ENCODE measurements at regions not wholly inside any gene's neighbourhood (a gene's known extent, or its start where the extent isn't known, plus 50 kb on each side); places are given as distances from the start of the nearest gene placed in this dataset.

- Histone ChIP-seq H3K79me2 (ENCODE audit: control insufficient read depth, insufficient read depth, low read length) (no peaks in the 10 kb centered on the region), H3K27me3 (replicated peaks in 1 of 4; ENCODE audit: control extremely low read depth in 1 of 4, control insufficient read depth in 3 of 4, insufficient read depth in 4 of 4, low read length in 3 of 4) (no peaks in the 10 kb centered on the region), H3K4me3 (ENCODE audit: control extremely low read depth in 1 of 5, extremely low read depth in 1 of 5, insufficient read depth in 1 of 5, low read depth in 2 of 5, low read length in 4 of 5) (no peak overlapping the region), H3K36me3 (replicated peaks in 1 of 2; ENCODE audit: control extremely low read depth in 1 of 2, control insufficient read depth in 1 of 2, extremely low read depth in 1 of 2, insufficient read depth in 2 of 2, low read length in 1 of 2) (no peaks in the 10 kb centered on the region), H3K9me3 (ENCODE audit: control extremely low read depth in 1 of 3, control insufficient read depth in 2 of 3, insufficient read depth in 1 of 3, low read length in 2 of 3) (peaks cover 0 to 1% (median 0%) of the 10 kb centered on the region in 3 donors), H4K20me1 (ENCODE audit: control insufficient read depth, insufficient read depth, low read length, poor library complexity, severe bottlenecking) (no peaks in the 10 kb centered on the region), H3K9ac (ENCODE audit: low read length) (no peak overlapping the region), H3K4me1 (ENCODE audit: control insufficient read depth in 2 of 2, insufficient read depth in 2 of 2, low read length in 2 of 2) (no peaks in the 10 kb centered on the region), H2AFZ (ENCODE audit: insufficient read depth, low read depth, low read length, poor library complexity, severe bottlenecking) (no peak overlapping the region), H3K4me2 (replicated peaks; ENCODE audit: low read depth, low read length, poor library complexity, severe bottlenecking) (no peak overlapping the region), H3K27ac (ENCODE audit: low read length in 2 of 2) (no peak overlapping the region)
- no CpG with 5 or more reads among the region's 1 CpG for WGBS (ENCODE audit: insufficient coverage)
- DNase-seq, result no peak
- Mint-ChIP-seq H3K4me1 (no peaks in the 10 kb centered on the region), H3K4me3 (no peak overlapping the region), H3K27ac (no peak overlapping the region), H3K9me3 (ENCODE audit: insufficient read depth) (peaks cover 2% of the 10 kb centered on the region), H3K27me3 (no peaks in the 10 kb centered on the region)
- intact Hi-C loops (cut with micrococcal nuclease), result no loop called here
- ChIA-PET CTCF (no interaction called here), POLR2A (no interaction called here)
- no peak for ATAC-seq (ENCODE audit: low read depth)
- TF ChIP-seq, protein P1, sequence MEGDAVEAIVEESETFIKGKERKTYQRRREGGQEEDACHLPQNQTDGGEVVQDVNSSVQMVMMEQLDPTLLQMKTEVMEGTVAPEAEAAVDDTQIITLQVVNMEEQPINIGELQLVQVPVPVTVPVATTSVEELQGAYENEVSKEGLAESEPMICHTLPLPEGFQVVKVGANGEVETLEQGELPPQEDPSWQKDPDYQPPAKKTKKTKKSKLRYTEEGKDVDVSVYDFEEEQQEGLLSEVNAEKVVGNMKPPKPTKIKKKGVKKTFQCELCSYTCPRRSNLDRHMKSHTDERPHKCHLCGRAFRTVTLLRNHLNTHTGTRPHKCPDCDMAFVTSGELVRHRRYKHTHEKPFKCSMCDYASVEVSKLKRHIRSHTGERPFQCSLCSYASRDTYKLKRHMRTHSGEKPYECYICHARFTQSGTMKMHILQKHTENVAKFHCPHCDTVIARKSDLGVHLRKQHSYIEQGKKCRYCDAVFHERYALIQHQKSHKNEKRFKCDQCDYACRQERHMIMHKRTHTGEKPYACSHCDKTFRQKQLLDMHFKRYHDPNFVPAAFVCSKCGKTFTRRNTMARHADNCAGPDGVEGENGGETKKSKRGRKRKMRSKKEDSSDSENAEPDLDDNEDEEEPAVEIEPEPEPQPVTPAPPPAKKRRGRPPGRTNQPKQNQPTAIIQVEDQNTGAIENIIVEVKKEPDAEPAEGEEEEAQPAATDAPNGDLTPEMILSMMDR (IDR thresholded peaks at IDR 0.05), result no peak
Measured at GRCh38 chr13:37950016-37950415, 80.4 kb upstream of the TRPC4 start.

- Histone ChIP-seq H3K4me2 (replicated peaks; ENCODE audit: low read depth, low read length, poor library complexity, severe bottlenecking) (no peak overlapping the region), H4K20me1 (ENCODE audit: control insufficient read depth, insufficient read depth, low read length, poor library complexity, severe bottlenecking) (no peaks in the 10 kb centered on the region), H3K4me1 (ENCODE audit: control insufficient read depth in 2 of 2, insufficient read depth in 2 of 2, low read length in 2 of 2) (no peaks in the 10 kb centered on the region), H3K4me3 (ENCODE audit: control extremely low read depth in 1 of 5, extremely low read depth in 1 of 5, insufficient read depth in 1 of 5, low read depth in 2 of 5, low read length in 4 of 5) (no peak overlapping the region), H3K9me3 (ENCODE audit: control extremely low read depth in 1 of 3, control insufficient read depth in 2 of 3, insufficient read depth in 1 of 3, low read length in 2 of 3) (peaks cover 0 to 1% (median 0%) of the 10 kb centered on the region in 3 donors), H3K9ac (ENCODE audit: low read length) (no peak overlapping the region), H3K27me3 (replicated peaks in 1 of 4; ENCODE audit: control extremely low read depth in 1 of 4, control insufficient read depth in 3 of 4, insufficient read depth in 4 of 4, low read length in 3 of 4) (no peaks in the 10 kb centered on the region), H3K36me3 (replicated peaks in 1 of 2; ENCODE audit: control extremely low read depth in 1 of 2, control insufficient read depth in 1 of 2, extremely low read depth in 1 of 2, insufficient read depth in 2 of 2, low read length in 1 of 2) (no peaks in the 10 kb centered on the region), H3K79me2 (ENCODE audit: control insufficient read depth, insufficient read depth, low read length) (no peaks in the 10 kb centered on the region), H3K27ac (ENCODE audit: low read length in 2 of 2) (no peak overlapping the region), H2AFZ (ENCODE audit: insufficient read depth, low read depth, low read length, poor library complexity, severe bottlenecking) (no peak overlapping the region)
- Mint-ChIP-seq H3K27ac (no peak overlapping the region), H3K9me3 (ENCODE audit: insufficient read depth) (peaks cover 2% of the 10 kb centered on the region), H3K27me3 (no peaks in the 10 kb centered on the region), H3K4me1 (no peaks in the 10 kb centered on the region), H3K4me3 (no peak overlapping the region)
- ATAC-seq (ENCODE audit: low read depth) (no peak), DNase-seq (no peak)
- WGBS (ENCODE audit: insufficient coverage), result 88% methylated on average over 3 of the region's 5 CpGs
- ChIA-PET POLR2A (no interaction called here), CTCF (no interaction called here)
- intact Hi-C loops (cut with micrococcal nuclease), result no loop called here
- TF ChIP-seq, protein P1 (IDR thresholded peaks at IDR 0.05), result no peak
- TF ChIP-seq EZH2 (IDR thresholded peaks at IDR 0.05; ENCODE audit: borderline replicate concordance, insufficient read depth, low read depth, low read length, poor library complexity, severe bottlenecking), result no peak
Measured at GRCh38 chr13:37947419-37948140, 78.0 kb upstream of the TRPC4 start.
